ENCODE measurements at regions not wholly inside any gene's neighbourhood (a gene's known extent, or its start where the extent isn't known, plus 50 kb on each side); places are given as distances from the start of the nearest gene placed in this dataset.

DNA sequence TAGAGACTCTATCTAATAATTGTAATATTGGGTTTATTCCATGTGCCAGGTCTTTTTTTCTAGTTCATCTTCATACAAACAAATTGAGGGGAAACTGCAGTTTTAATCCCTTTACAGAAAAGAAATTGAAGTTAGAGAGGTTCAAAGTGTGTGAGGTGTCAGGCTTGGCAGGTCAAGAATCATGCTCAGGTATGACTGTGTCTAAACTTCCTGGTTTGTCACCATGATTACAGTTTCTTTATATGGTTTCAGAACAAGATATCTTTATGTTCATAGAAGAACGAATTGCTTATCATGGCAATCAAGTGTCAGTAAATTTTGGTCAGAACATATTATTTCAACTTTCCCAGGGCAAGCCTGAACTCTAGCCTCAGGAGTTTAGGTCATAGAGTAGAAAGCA lies 460.4 kb downstream of the RAPGEF2 start:
- TF ChIP-seq EP300 (IDR thresholded peaks at IDR 0.05), result no peak
- TF ChIP-seq CTCF (IDR thresholded peaks at IDR 0.05), result no peak

Measured in upper lobe of left lung (tissue), 4 donors.